Amniotic stem cell (primary cell): ENCODE measurements at regions not wholly inside any gene's neighbourhood (a gene's known extent, or its start where the extent isn't known, plus 50 kb on each side); places are given as distances from the start of the nearest gene placed in this dataset.

Experiments used
- DNase-seq: peaks from one replicate; lab custom pipeline; 2025; lab: John Stamatoyannopoulos, UW

DNA sequence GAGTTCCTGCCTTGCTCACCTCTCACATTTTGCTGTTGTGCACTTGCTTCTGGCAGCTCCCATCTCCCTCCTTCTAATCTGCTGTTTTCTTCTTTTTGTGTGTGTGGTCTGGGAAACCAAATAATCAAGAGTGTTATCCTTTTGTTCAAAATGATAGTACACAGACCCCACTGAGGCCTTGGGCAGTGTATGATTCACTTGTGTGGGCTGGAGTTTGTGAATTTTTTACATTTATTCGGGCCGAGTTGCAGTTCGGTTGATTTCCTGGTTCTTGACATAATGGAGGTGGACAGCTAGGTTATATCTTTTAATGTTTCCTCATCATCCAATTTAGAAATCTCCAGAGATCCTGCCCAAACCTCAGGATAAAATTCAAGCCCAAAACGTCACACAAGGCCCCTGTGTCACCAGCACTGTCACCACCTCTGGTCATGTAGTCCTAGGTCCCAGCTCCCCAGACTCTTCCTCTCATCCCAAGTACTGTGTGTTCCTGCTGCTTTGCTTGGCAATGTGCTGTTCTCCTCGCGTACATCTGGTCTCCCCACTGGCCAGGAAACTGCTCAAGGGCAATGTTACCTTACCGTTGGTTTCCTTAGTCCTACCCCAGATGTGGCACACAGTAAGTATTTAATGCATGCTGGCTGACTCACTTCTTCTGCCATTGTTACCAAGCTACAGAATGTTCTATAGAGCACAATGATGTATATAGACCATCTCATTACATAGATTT, 55.7 kb upstream of the PHACTR2 start:
- DNase-seq = no peak

DNA sequence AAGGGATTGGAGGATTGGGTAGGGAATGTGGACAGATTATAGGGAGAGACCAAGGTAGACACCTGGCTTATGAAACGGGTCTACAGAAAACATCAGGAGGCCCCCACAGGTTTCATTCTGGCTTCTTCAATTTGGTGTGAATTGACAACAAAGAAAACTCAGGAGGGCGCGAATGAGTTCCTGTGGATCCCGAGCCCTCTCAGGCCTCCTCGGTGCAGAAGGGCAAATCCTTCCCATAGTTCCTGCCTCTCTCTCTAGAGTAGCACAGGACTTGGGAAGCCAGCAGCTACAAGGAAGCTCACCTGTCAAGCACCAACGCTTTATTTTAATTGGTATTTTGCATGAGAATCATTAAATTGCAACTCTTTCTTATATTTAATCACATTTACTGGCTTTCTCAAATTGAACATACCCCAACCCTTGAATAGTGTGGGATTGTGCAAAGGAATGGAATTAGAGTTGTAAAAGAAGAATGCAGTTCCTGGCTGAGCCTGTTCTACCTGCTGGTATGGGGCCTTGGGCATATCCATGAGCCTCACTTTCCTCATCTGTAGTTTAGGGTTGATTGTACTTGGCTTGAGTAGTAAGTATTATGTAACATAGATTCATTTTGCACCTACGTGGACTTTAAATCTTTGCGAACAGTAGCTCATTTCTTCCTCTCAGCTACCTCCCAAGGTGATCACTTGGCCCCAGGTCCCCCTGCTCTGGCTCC, 56.4 kb upstream of the PHACTR2 start:
- no peak for DNase-seq

DNA sequence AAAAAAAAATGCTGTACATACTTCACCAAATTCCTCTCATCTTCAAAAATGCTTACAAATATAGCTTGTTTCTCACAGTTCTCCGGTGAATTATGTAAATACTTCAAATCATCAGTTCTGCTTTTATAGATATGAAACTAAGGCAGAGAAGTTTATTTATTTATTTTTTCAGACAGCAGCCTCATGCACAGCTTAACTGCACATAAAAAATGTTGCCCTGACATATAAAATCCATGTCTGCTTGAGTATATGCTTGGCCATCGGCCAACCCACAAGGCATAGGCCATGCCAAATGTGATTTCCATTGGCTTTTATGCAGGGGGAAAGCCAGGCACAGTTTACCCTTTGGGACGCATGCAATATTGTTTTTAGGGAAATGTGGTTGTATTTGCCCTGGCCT, 57.3 kb upstream of the PHACTR2 start:
- DNase-seq = no peak

DNA sequence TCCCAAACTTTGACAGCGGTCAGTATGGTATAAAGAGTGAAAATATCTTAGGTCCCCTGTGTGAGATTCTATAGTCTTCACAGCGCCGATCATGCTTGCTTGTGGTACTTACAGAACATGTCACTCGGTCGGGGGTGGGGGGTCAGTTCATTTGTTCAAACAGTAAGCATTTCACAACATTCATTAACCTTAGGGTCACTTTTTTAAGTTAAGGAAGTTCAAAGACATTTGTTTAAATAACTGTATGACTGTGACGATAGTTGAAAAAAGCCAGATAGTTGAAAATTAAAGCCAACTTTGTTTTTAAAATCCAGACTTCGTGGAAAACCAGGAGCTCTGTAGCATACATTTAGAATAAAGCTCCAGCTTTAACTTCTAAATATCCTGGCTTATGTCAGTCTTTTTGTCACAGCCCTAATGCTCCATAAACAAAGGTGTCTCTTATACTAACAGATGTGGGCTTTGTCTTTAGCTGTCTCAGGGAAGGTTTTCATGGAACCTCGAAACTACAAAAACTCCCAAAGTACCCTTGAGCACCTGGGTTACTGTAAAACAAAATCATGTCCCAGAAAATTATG, 57.9 kb upstream of the PHACTR2 start:
- no peak for DNase-seq

DNA sequence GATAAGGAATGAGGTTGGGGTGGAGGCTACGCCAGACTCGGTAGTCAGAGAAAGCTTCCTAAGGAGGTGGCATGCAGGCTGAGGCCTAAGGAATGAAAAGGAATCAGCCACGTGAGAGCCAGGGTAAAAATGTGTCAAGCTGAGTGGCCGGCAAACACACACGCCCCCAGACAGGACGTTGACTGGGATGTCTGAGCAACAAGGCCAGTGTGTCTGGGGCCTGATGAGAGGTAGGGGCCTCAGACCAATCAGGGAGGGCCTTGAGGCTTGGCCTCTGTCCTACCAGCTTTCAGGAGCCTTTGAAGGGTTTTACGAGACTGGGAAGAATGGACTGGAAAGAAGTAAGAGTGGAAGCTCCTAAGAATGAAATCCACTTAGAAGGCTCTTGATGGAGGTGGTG, 61.0 kb upstream of the PHACTR2 start:
- no peak for DNase-seq

DNA sequence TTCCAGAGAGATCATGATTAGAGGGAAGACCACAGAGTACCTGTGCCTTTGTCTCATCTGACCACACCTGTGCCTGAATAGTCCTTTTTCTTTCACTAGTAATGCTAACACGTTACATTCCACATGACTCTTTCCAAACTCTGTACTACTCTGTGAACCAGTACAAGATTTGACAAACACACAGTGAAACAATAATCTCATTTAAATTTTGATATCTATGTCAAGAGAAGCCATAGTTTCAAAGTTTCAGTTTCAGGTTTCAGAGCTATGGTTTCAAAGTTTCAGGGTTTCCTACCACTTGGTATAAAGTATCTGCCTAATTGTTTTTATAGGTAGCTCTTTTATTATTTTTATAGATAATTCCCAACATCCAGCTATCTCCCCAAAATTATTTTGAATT, 62.0 kb upstream of the PHACTR2 start:
- DNase-seq = no peak

DNA sequence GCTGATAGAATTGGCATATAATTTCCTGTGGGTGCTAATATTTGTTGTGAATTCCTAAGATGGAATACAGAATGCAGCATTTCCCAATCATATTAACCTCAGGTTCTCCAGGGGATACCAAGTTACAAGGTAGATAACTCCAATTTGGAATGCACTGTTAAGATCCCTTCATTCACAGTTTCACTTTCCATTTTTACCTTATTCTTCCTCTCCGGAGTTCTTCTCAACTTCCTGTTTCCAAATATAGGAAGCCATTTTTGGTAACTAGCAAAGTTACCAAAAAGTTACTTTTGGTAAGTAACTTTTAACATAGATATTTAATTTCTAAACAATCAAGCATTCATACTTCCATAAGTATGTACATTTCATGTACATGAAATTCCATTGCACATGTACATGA, 63.5 kb upstream of the PHACTR2 start:
- DNase-seq = no peak

DNA sequence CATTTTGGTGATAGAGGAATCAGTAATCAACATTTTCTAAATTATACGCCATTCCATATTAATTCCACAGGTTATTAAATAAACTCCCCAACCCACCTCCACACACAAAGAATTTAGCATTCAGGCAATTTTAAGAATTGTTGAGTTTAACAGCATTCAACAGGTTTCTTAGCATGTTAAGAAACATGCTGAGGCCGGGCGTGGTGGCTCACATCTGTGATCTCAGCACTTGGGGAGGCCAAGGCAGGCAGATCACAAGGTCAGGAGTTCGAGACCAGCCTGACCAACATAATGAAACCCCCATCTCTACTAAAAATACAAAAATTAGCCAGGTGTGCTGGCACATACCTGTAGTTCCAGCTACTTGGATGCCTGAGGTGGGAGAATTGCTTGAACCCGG, 64.0 kb upstream of the PHACTR2 start:
- DNase-seq = no peak

DNA sequence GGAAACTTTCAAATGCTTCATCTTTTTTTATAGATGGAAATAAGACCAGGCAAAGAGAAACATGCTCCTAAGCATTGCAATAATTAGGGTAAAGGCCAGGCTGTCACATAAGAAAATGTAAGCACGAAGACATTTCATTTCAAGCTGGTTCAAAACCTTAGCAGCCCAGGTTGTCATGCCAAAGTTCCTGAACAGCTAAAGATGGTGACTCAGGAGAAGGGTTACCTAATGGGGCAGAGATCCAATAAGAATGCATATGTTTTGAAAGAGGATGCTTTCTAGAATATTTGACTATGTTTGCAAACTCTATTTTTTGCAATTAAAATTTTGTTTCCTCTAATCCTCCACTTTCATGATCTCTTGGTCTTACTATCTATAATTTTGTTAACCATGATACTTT, 65.6 kb upstream of the PHACTR2 start:
- no peak for DNase-seq

DNA sequence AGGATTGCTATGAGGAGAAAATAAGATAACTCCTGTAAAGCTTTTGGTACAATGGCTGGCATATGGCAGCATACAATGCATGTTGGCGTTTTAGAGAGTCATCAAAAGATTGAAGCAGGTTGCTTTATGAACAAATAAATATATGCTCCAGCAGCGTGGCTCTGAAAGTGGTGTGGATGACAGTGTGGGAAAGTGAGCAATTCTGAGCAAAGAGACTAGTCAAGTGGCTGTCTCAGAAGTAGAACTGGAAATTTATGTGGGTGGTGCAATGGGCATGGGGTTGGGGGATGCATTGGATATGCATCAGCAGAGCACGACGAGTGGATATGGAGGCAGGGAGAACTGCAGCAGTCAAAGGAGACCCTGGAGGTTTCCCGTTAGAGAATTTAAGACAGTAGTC, 66.2 kb upstream of the PHACTR2 start:
- DNase-seq = no peak

DNA sequence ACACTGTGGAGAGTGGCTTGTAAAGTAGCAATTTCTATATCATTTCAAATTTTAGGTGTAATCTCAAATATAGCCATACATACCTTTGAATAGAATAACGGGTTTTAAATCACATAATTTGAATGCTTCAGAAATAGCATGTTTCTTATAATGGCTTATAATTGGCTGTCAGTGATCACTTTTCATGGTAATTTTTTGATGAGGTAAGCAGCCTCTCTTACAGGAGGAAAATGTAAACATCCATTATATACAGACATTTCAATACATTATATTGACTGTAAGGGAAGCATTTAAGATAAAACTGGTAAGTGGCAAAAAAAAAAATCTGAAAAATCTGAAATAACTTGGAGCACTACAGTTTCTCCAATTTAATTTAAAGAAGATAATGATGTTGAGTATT, 67.8 kb upstream of the PHACTR2 start:
- DNase-seq = no peak

DNA sequence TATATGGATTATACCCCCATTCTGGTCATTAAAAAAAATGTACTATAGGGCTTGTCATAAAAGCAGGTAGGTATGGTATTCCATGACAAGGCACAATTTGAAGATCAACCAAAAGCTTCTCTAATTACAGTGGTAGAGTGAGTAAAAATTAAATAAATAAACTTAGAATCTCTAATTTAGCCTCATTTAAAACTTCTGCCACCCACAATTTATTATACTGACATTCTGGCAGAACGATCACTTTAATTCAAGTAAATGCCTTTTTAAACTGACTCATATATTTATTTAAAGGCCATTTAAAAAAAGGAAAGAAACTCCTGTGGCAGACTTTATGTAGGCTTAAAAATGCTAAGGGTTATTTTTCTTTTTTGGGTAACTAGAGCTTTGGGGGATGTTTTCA, 68.3 kb upstream of the PHACTR2 start:
- no peak for DNase-seq

DNA sequence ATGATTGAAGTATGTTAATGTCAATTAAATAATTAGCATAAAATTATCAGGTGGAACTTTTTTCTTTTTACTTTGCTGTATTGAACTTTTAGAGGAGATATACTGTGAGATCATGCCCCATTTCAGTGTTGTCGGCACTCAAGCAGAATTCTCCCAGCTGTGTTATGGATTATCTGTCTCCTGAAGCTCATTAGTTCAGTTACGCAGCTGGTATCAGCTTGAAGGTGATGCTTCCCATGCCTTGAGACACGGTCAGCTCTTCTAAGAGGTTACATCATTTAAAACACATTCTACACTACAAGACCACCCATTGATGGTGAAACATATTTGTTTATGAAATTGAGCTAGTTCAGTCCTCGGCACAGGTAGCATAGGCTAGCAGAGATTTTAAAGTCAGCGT, 68.9 kb upstream of the PHACTR2 start:
- no peak for DNase-seq

DNA sequence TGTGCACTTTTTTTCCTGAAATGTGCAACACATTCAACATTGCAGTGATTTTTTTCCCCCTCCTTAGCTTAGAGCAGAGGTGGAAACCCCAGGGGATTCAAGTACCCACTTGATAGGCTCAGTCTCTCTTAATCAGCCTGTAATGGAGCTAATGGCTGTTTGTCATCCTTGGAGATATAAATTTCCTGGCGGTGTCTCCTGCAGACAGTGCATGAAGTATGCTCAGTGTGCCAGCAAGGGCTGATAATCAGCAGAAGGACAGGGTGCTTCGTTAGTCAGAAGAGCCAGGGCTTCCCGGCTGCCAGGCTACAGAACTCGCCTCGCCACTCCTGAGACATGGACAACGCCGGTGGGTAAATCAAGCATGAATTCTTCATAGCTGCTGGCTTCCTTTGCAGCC, 69.8 kb upstream of the PHACTR2 start:
- DNase-seq = no peak

DNA sequence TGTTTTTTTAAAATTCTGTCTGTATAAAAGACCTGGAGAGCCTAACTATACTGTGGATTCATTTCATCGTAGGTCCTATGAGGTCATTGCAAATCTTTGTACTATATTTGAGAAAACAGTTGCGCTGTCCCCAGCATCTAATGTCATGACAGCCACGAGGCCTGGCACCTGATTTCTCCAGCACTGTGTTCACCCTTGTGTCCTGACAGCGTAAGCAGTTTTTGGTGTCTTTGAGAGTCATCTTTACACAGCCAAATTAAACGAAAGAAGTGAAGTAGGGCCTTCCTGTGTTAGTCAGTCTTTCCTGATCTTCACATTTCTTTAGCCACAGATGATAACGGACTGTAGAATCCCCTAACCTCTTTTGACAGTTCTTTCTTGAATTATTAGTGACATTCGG, 70.6 kb upstream of the PHACTR2 start:
- no peak for DNase-seq

DNA sequence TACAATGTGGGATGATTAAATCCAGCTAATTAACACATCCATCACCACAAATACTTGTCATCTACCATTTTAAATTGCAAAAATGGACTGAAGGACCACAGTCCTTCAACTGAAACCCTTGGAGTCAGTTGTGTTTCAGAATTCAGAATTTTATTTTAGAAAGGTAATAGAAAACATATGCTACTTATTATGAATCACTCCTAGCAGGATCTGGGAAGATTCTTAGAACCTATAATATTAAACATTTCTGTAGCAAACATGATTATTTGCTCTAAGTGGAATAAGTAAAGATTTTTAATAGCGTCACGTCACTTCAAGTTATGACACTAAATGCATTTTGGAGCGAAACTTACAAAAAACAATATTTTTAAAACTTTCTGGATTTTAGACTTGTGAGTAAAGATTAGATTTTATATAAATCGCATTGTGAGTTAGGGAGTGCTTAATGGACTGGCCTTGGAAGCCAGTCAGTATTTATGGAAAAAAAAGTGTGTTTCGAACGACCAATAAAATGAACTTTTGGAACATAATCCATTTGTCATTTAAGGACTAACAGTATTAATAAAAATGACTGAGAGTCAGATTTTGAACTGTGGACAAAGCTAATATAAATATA, 71.8 kb upstream of the PHACTR2 start:
- DNase-seq = no peak

DNA sequence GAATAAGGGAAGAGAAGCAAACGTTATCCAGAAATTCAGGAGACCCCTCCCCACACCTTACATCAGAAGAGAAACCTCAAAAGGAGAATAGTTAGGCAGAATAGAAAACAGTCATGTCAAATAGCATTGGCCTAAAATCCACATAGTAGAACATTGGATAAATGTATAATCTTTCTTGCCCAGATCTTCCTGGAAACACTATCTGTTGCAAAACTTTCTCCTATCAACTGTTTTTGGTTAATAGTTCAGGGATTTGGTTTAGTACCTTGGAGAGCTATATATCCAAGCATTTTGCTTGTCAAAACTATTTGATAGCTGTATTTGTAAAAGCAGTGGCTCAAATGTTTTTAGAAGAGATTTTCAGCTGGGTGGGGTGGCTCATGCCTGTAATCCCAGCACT, 74.3 kb upstream of the PHACTR2 start:
- DNase-seq = no peak

DNA sequence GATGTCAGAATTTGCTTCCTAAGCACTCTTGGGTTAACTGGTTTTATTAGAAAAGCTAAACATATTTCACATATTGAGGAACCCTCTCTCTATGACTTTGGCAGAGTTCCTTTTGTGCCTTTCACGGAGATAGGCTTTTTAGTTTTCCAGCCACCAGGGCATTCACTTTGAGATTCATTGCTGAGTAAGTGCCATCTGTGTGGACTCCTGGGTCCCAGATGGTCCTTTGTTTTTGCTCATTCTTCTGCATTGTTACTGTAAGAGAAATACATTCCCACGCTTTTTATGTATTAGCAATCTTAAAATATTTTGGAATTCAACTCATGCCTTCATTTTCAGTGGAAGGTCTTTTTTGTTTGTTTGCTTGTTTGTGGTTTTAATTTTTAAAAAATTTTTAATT, 76.3 kb upstream of the PHACTR2 start:
- no peak for DNase-seq

DNA sequence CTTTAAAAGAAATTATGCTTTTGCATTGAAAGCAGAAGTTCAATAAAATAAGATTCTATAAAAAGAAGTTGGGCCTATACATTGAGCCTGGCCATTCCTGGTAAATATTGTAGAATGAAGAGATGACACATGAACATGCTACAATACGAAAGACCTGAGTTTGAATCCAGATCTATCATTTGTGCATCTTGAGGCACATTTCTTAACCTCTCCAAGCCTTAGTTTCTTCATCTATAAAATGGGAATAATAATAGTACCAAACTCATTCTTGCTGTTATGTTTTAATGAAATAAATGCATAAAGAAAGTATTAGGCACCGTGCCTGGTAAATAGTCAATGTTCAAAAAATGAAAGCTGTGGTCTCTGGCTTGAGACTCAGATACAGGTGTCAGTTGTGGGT, 76.9 kb upstream of the PHACTR2 start:
- no peak for DNase-seq

DNA sequence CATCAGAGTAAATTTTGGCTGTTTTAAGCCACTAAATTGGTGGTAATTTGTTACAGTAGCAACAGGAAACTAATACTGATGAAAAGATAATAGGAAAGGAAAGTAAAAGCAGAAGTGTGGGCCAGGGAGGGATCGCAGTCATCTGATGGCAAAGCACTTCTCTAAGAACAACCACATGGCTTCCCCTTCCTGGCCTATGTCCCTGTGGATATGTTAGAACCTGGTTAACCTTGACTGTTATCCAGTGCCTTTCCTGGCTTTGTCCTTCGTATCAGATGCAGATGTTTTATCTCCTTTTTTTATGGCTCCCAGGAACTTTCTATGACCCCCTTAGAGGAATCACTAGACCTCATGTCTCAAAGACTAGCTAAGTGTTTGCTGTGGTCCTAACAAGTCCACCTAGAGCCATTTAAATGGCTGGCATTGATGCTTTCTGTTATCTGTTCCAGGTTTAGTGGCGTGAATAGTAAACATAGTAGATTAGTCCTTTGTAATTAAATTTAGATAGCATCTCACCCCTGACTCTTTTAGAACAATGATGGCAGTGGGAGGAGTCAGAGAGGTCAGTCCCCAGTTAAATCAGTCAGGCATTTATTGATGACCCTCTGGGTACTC, 79.2 kb upstream of the PHACTR2 start:
- no peak for DNase-seq

DNA sequence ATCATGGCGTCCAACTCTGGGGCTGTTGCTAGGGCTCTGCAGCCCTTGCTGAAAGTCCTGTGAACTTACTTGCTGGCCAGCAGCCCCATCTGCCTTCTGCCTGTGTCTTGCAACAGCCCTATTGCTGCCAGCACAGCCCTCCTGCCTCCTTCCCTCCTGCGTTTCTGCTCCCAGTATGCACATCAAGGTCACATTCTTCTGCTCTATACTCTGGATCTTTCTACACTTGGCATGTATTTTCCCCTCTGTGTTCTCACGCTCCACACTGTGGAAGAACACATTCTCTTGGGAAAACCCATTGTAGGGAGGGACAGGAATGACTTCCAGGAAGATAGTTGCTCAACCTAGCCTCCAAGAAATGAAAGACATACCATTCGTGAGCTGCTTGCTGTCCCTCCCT, 80.9 kb upstream of the PHACTR2 start:
- DNase-seq = no peak

DNA sequence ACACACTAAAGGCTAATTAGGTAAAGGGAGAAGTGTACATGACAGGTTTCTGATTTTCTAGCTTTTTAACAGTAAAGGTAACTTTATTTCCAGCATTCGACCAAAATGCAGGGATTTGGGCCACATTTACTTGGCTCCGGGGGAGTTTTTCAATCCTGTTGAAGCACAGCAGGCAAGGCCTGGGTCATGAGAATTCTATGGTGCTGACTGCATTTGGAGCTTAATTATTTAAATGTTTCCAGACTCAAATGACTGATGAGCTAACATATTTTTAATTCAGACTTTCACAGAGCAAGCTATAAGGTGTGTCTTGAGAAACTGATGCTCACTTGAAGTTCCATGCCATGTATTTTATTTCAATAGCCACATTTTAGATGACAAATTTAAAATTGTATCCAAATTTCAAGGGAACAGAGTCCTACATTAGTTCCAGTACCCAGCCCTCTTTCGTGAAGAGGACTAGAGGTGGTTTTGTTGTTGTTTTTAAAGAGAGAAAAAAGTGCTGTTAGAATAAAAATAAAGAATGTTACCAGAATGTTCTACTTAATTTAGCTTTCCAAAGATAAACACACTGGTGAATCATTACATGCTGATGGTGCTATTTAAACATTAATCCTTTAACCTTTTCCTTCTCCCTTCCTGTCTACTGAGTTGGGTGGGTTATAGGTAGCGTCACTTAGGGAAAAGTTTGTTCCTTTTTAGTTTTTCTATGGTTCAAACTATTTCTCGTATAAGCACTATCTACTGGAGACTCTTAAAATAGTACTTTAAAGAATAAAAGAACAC, 82.3 kb upstream of the PHACTR2 start:
- no peak for DNase-seq
